T-helper 2 cell (primary cell): ENCODE measurements at regions not wholly inside any gene's neighbourhood (a gene's known extent, or its start where the extent isn't known, plus 50 kb on each side); places are given as distances from the start of the nearest gene placed in this dataset.
A peak's percentile ranks its signal among the peaks of the same experiment; 100 is the strongest.
"Not testable (repeated sequence)": the region's sequence is repeated elsewhere in the genome, so short reads cannot be mapped to it uniquely, and the experiment has no call there.

Experiments
- DNase-seq, 5 experiments: peaks; one replicate each; pipeline versions ENCODE4 v3.0.0 to v3.0.0-alpha.2; 2012 to 2022

DNA sequence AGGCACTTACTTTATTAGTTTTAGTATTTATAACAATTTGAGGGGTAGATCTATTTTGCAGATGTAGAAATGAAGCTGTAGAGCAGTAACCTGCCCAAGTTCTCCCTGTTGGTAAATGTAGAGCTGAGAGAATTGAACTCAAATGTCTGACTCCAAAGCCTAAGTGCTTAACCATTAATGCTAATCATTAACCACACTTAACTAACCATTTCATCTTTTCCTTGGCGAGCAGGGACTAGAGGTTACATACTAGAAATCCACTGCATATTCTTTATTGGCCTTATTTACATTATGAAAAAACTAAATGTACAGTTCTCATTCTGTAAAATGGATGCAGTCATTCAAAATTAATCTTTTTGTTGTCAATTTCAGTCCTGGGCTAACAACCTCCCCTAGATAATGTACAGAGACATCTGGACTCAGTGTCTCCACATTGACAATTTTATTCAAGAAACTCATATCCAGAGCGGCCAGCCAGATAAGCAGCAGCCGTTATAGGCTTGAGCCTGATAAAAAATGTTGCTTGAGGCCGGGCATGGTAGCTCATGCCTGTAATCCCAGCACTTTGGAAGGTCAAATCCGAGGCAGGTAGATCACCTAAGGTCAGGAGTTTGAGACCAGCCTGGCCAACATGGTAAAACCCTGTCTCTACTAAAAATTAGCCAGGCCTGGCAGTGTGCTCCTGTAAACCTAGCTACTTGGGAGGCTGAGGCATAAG lies 76.7 kb upstream of the PICALM start:
- no peak for DNase-seq

DNA sequence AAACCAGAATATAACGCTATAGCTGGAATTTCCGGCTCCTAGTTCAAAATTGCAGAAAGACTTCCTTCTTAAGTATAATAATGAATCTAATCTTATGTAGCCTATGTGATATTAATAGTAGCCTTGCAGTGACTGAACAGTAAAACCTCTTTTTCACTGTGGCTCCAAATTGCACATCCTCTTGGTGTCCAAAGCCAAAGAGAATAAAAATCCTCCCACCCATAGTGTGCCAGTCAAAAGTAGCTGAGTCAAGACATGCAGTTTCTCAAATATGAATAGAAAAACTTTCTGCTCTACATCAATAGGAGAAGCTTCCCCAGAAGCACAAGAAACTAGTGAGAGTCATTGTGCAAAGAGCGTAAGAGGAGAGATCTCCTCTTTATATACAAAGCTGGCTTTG lies 76.0 kb upstream of the PICALM start:
- DNase-seq = no peak

GRCh38 chr11:86144087-86144486 lies 75.2 kb upstream of the PICALM start:
- not testable (repeated sequence) for DNase-seq

DNA sequence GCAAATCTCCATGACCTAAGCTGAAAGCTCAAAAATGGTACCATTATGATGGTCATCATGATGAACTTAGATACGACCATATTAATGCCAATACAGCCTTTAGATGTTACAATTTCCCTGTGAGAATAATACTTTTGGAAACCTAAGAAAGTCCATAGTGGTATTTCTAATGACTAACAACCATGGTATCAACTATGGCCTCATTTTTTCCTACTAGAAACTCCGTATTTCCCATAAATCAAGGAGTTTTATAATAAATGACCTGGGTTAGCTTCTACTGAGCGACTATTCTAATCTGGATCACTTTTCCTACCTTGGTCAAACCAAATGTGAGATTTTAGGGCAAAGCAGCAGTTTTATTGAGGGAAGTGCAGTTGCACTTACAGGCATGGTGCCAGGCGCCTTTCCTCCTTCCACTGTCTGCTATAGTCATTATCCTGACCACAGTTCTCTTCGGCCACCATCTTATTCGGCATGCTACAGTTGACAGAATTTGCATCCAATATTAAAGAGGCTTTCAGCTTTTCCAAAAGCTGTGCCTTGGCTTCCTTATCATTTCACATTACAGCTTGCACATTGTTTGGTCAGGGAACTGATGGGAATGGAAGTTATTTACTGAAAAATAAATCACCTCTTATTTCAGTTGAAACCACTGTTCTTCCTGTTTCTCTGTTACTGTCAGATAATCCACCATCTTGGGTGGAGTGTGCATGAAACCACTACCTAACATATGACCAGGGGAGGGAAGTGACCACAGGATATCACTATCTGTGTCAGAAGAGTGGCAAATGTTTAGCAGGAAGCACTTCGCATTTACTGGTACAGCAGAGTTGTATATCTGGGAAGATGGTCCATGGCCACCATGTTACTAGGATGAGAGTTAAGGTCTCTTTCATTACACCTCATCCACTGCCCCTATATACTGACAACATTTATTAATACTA lies 74.5 kb upstream of the PICALM start:
- DNase-seq = peak in 1 of 5 experiments; percentile 88

GRCh38 chr11:86142170-86142569 lies 73.3 kb upstream of the PICALM start:
- no peak for DNase-seq

DNA sequence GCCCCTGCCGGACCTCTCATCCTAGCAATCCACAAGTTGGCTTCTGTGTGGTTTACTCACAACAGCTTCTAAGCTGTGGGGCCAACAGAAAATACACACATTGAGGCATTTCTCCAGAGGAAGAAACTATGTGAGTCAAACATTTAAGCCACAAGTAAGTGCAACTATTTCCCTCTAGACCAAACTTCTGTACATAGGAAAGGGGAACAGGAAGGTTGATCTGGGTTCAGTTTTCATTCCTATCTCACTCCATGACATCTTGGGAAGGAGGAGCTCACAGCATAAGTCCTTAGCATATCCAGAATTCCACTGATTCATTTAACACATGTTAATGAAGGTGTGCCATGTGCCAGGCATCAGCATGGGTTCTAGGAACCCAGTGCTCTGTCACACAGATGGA lies 72.8 kb upstream of the PICALM start:
- no peak for DNase-seq

GRCh38 chr11:86140334-86140990 lies 71.6 kb upstream of the PICALM start:
- no peak for DNase-seq

GRCh38 chr11:86138958-86139357 lies 70.1 kb upstream of the PICALM start:
- peak in 1 of 5 experiments; percentile 90 for DNase-seq

GRCh38 chr11:86136538-86136937 lies 67.7 kb upstream of the PICALM start:
- DNase-seq = no peak

- no peak for DNase-seq
These were observed 66.4 kb upstream of the PICALM start for GRCh38 chr11:86135319-86135714.

DNA sequence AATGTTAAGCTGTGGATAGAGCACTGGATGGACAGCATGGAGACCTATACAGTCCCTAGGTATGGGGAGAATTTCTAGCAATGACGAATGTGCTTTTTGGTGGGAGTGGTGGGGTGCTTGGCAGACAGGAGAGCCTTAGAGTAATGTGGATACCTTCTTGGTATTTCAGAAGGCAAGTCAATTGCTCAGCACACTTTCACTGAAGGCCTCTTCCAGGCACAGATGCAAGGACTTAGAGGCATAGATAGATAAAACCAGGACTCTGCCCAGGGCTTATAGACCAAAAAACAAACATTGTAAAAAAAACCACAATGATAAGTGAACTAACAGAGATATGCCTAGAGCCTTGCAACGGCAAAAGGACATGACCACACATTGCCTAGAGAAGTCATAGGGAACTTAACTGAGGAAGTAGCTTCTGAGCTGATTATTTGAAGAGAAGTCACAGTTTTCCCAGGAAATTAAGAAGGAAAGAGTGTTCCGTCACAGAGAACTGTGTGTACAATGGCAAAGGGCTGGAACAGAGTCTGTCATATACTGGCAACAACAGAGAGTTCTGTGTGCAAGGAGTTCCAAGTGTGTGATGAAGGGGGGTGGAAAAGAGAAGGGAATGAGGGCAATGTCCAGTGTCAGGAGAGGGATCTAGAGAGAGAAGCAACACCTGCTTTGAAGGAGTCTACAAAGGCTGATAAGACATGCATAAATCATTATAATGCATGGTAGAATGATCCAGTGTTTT lies 65.9 kb upstream of the PICALM start:
- DNase-seq = no peak

DNA sequence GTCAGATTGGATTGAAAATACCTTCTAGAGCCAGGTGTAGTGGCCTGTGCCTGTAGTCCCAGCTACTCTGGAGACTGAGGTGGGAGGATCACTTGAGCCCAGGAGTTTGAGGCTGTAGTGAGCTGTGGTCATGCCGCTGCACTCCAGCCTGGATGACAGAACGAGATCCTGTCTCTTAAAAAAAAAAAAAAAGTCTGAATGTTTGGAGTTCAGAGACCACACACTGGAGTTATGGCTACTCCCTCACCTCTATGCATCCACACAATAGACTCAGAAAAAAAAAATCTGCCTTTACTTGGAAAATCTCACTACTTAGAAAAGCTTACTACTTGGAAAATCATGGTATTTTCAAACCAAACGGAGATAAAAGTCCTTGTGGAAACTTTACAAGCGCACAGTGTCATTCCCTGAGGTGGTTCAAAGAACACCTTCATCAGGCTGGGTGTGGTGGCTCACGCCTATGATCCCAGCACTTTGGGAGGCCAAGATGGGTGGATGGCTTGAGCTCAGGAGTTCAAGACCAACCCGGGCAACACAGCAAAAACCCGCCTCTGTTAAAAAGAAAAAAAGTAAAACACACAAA lies 63.9 kb upstream of the PICALM start:
- DNase-seq = no peak

DNA sequence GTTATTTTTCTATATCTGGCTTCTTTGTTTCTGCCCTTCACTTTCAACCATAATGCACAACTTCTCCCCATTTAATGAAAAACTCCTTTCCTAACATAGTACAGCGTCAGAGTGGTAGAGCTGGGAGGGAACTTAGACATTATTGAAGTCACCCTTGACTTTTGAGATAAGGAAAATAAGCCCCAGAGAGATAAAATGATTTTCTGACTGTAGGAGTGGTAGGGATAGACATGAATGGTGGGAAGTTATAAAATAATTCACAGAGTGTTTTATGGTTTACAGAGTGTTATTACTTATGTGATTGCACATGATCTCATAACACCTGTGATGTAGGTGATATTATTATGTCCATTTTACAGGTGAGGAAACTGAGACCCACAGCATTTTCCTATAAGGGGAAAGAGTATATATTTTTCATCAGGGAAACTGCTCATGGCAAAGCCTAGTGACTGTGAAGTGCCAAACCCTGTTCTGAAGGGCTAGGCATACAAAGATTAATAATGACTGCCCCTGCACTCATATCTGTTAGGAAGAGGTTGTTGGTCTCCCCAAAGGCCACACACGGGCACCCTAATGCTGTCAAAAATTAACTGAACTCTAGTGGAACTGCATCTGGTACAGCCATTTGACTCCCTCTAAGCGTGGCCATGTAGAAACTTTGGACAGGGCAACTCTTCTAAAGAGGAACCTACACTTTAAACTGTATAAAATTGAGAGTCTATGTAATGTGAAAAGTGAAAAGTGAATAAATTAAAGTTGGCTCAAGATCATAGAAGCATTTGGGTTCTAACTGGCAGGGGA lies 61.1 kb upstream of the PICALM start:
- DNase-seq = no peak

GRCh38 chr11:86128914-86129313 lies 60.0 kb upstream of the PICALM start:
- DNase-seq = no peak

DNA sequence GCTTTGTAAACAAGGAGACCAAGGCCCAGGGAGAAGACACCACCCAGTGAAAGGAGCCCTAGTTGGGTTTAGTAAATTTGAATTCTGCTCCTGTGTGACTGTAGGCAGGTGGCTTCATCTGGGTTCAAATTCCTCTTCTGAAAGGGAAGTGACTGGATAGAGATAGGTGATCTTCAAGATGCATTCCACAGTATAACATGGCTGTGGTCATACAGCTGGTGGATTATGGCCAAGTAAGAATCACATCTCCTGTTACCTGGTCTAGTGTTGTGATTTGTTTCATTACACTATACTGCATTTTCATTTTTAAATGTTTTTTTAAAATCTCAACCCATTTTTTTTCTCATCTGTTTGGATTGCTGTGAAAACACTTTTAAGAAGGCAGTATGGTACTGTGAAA lies 58.0 kb upstream of the PICALM start:
- no peak for DNase-seq

DNA sequence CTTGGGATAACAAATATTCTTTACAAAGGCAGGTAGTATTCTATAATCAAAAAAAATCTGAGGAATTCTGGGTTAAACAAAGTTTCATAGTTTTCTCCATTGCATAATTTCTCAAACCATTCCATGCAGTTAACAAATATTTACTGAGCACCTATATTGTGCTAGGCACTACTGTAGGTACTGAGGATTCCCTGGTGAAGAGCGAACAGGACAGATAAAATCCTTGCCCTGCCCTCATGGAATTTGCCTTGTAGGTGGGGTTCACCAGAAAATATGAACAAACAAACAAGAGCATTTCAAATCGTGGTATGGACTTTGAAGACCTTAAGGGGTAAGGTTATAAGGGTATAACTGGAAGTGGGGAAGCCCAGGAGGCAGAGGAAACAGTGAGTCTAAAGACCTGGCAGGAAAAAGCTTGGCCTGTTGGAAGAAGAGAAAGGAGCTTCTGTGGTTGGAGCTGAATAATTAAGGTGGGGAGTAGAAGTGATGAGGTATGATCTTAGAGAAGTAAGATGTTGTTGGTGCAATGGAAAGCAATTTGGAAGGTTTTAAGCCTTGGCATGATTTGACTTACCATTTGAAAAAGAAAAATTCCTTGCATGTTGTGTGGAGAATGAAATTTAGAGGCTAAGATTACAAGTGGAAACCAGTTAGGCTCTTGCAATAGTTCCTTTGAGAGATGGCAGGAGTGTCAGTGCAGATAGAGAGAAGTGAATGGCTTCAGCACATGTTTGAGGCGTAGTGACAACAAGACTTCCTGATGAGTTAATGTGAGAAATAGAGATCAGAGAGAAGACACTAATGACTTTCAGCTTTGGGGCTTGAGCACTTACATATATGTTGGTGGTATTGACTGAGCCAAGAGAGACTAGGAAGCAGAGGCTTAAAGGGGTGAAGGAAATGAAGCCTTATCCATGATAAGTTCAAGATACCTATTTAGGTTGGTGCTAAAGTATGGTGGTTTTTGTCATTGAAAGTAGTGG lies 55.7 kb upstream of the PICALM start:
- DNase-seq = peak in 1 of 5 experiments; percentile 76

GRCh38 chr11:86122773-86123172 lies 53.9 kb upstream of the PICALM start:
- no peak for DNase-seq

DNA sequence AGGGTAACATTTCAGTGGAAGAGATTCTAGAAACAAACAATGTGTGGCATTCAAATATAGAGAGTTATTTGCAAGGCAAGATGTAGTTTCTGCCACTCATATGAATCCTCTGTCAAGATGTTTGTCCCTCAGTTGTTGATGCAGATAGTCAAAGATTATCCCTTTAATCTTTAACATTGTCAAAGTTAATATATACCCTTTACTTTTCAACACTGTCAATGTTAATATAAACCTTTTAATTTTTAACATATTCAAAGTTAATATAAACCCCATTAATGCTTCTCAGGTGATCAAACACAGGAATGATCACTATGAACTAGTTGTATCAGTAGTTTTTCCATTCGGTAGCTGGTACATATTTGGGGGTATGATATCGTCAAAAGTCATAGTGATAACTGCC lies 51.9 kb upstream of the PICALM start:
- no peak for DNase-seq

DNA sequence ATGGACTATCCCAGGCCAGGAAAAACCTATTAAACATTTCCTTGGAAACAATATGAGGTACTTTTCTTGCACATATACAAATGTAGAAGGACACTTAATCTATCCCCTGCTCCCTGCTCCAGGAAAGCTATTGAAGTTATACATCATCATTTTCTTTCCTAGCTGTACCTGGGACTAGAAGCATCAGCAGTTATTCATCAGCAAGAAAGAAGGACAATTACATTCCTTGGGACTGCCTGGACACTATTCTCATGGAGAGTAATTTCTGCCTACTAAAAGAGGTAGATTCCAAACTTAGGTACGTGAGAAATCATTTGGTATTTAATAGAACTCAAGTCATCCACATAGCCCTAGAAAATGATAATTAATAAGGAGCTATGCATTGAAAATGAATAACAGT lies 51.0 kb upstream of the PICALM start:
- DNase-seq = no peak

DNA sequence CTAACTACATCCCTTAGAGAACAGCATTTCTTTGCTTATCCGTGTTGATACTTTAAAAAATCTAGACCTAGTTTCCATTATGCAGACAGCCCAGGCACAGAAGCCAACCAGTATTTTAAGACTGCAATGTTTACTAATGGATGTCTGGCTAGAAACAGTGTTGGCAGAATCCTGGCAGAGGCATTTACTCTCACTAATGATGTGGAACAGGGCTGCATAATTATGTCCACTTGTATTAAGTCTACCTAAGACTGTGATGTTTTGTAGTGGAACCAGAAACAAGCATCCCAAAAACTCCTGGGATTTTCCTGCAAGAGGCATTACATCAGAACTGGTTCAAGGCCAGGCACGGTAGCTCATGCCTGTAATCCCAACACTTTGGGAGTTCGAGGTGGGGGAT lies 50.2 kb upstream of the PICALM start:
- DNase-seq = no peak
